B cell (primary cell): ENCODE measurements at regions not wholly inside any gene's neighbourhood (a gene's known extent, or its start where the extent isn't known, plus 50 kb on each side); places are given as distances from the start of the nearest gene placed in this dataset.

Experiments used
- ATAC-seq: fragments of 200-7000 bp; cut with Tn5 transposase; one replicate; pipeline ENCODE4 v1.10.0; 2021; ENCODE audit warnings: low read depth, mild to moderate bottlenecking, moderate number of reproducible peaks, moderate library complexity
- CTCF ChIA-PET: fragments of 350-600 bp; sonication (Branson Sonifier 250); formaldehyde crosslinking; loops from one replicate; lab custom pipeline; 2021; ENCODE audit warnings: antibody characterized with exemption, inconsistent platforms; lab: Charles Lee
- POLR2A ChIA-PET: fragments of 350-600 bp; sonication (Branson Sonifier 250); formaldehyde crosslinking; loops from one replicate; lab custom pipeline; 2021; ENCODE audit warnings: antibody characterized with exemption; lab: Charles Lee
- DNase-seq: peaks from one replicate; pipeline ENCODE4 v3.0.0; 2013
- H2AFZ ChIP-seq: 2 replicates; pipeline ENCODE4 v1.6.1; 2012; ENCODE audit warnings: mild to moderate bottlenecking, low read depth, low read length; ENCODE audit not compliant: insufficient read depth, poor library complexity, severe bottlenecking
- H3K27ac ChIP-seq, 2 donors: 1 replicate in 1 of 2; 2 replicates in 1 of 2; pipeline ENCODE4 v1.5.1; 2012 to 2013; ENCODE audit warnings: low read length in 2 of 2, mild to moderate bottlenecking in 2 of 2, moderate library complexity in 1 of 2
- H3K27me3 ChIP-seq, 4 experiments: fragments of 200-600 bp in 1 of 4; sonication (generic) in 1 of 4; replicated peaks in 1 of 4; 1 replicate in 2 of 4; 2 replicates in 2 of 4; pipeline versions ENCODE4 v1.6.1 to v1.7.0; 2013 to 2016; ENCODE audit warnings: low read length in 3 of 4, mild to moderate bottlenecking in 2 of 4, mixed read lengths in 1 of 4, moderate library complexity in 1 of 4; ENCODE audit not compliant: insufficient read depth in 4 of 4, control insufficient read depth in 3 of 4; ENCODE audit errors: control extremely low read depth in 1 of 4
- H3K36me3 ChIP-seq, 2 experiments: replicated peaks in 1 of 2; 1 replicate in 1 of 2; 2 replicates in 1 of 2; pipeline versions ENCODE4 v1.6.1 to v1.7.1; 2013; ENCODE audit warnings: low read length in 1 of 2; ENCODE audit not compliant: insufficient read depth in 2 of 2, control insufficient read depth in 1 of 2; ENCODE audit errors: control extremely low read depth in 1 of 2, extremely low read depth in 1 of 2
- H3K4me1 ChIP-seq, 2 donors: fragments of 200-600 bp in 1 of 2; sonication (generic) in 1 of 2; 1 replicate in 1 of 2; 2 replicates in 1 of 2; pipeline versions ENCODE4 v1.5.1 to v1.6.1; 2013 to 2017; ENCODE audit warnings: low read length in 2 of 2; ENCODE audit not compliant: control insufficient read depth in 2 of 2, insufficient read depth in 2 of 2
- H3K4me2 ChIP-seq: replicated peaks from 2 replicates; pipeline ENCODE3; 2012; ENCODE audit warnings: mild to moderate bottlenecking, low read depth, low read length; ENCODE audit not compliant: poor library complexity, severe bottlenecking
- H3K4me3 ChIP-seq, 5 experiments: fragments of 200-600 bp in 1 of 5; sonication (generic) in 1 of 5; 1 replicate in 3 of 5; 2 replicates in 2 of 5; pipeline versions ENCODE4 v1.5.1 to v1.7.0; 2011 to 2016; ENCODE audit warnings: low read length in 4 of 5, mild to moderate bottlenecking in 4 of 5, low read depth in 2 of 5, control low read depth in 1 of 5, moderate library complexity in 1 of 5; ENCODE audit not compliant: insufficient read depth in 1 of 5; ENCODE audit errors: control extremely low read depth in 1 of 5, extremely low read depth in 1 of 5
- H3K79me2 ChIP-seq: fragments of 200-600 bp; sonication (generic); one replicate; pipeline ENCODE4 v1.6.0; 2016; ENCODE audit warnings: low read length; ENCODE audit not compliant: control insufficient read depth, insufficient read depth
- H3K9ac ChIP-seq: fragments of 200-600 bp; sonication (generic); 2 replicates; pipeline ENCODE4 v1.6.1; 2017; ENCODE audit warnings: mild to moderate bottlenecking, low read length, moderate library complexity
- H3K9me3 ChIP-seq, 3 donors: one replicate each; pipeline versions ENCODE4 v1.6.1 to v1.7.1; 2013; ENCODE audit warnings: low read length in 2 of 3; ENCODE audit not compliant: control insufficient read depth in 2 of 3, insufficient read depth in 1 of 3; ENCODE audit errors: control extremely low read depth in 1 of 3
- H4K20me1 ChIP-seq: 2 replicates; pipeline ENCODE4 v1.6.0; 2012; ENCODE audit warnings: mild to moderate bottlenecking, low read length; ENCODE audit not compliant: insufficient read depth, control insufficient read depth, poor library complexity, severe bottlenecking
- H3K27ac Mint-ChIP-seq: one replicate; pipeline ENCODE4 v1.8.0; 2021; ENCODE audit warnings: mixed read lengths
- H3K27me3 Mint-ChIP-seq: one replicate; pipeline ENCODE4 v1.8.0; 2021; ENCODE audit warnings: mixed read lengths
- H3K4me1 Mint-ChIP-seq: one replicate; pipeline ENCODE4 v1.8.0; 2021; ENCODE audit warnings: mixed read lengths
- H3K4me3 Mint-ChIP-seq: one replicate; pipeline ENCODE4 v1.8.0; 2021; ENCODE audit warnings: mixed read lengths
- H3K9me3 Mint-ChIP-seq: one replicate; pipeline ENCODE4 v1.8.0; 2022; ENCODE audit warnings: mixed read lengths; ENCODE audit not compliant: insufficient read depth
- CTCF ChIP-seq: fragments of 200-600 bp; IDR thresholded peaks from one replicate; pipeline ENCODE4 v1.8.0; 2022; ENCODE audit warnings: antibody characterized with exemption, mild to moderate bottlenecking
- EZH2 ChIP-seq: IDR thresholded peaks from 2 replicates; pipeline ENCODE4 v1.6.1; 2012; ENCODE audit warnings: borderline replicate concordance, low read depth, mild to moderate bottlenecking, moderate library complexity, low read length; ENCODE audit not compliant: insufficient read depth, poor library complexity, severe bottlenecking
- WGBS: methylation state at CpG from one replicate; pipeline ENCODE4 v1.1.5; 2013; ENCODE audit warnings: missing lambda C conversion rate; ENCODE audit not compliant: insufficient coverage; 5-methylcytosine and 5-hydroxymethylcytosine counted together
- intact Hi-C: fragments of 100-400 bp; cut with micrococcal nuclease; formaldehyde crosslinking; loops from one replicate; pipeline ENCODE4 v1.10.0; 2022

- Histone ChIP-seq H3K4me3 (no peak overlapping the region), H3K9ac (no peak overlapping the region), H3K27ac (no peak overlapping the region), H3K36me3 (no peaks in the 10 kb centered on the region), H3K4me2 (no peak overlapping the region), H3K27me3 (no peaks in the 10 kb centered on the region), H3K79me2 (no peaks in the 10 kb centered on the region), H3K4me1 (peaks cover 5% of the 10 kb centered on the region in 2 donors), H4K20me1 (no peaks in the 10 kb centered on the region), H2AFZ (no peak overlapping the region), H3K9me3 (no peaks in the 10 kb centered on the region)
- intact Hi-C loops = no loop called here
- Mint-ChIP-seq H3K27me3 (no peaks in the 10 kb centered on the region), H3K9me3 (no peaks in the 10 kb centered on the region), H3K4me3 (no peak overlapping the region), H3K4me1 (peaks cover 10% of the 10 kb centered on the region), H3K27ac (no peak overlapping the region)
- ATAC-seq = no peak
- WGBS = 67% methylated on average over 1 of the region's 2 CpGs
- DNase-seq = no peak
- CTCF ChIA-PET = interaction anchor here (0.7 to 0.9 kb wide), 2 partner anchors 29 to 134 kb away, joined by 3 to 4 read pairs; no protein-coding TSS in a partner anchor
- no peak for TF ChIP-seq EZH2
- TF ChIP-seq CTCF = no peak
- POLR2A ChIA-PET = no interaction called here
These were observed 243.7 kb downstream of the CD83 start for GRCh38 chr6:14361297-14361696.

GRCh38 chr6:14361956-14362587 is 244.5 kb downstream of the CD83 start:
- no peak overlapping the region for H3K4me3 ChIP-seq
- no peak overlapping the region for H3K4me2 ChIP-seq
- intact Hi-C loops = no loop called here
- H3K27me3 ChIP-seq = no peaks in the 10 kb centered on the region
- peaks cover 10% of the 10 kb centered on the region for H3K4me1 Mint-ChIP-seq
- no peak overlapping the region for H2AFZ ChIP-seq
- no peaks in the 10 kb centered on the region for H3K9me3 ChIP-seq
- no peak for DNase-seq
- no peaks in the 10 kb centered on the region for H3K27me3 Mint-ChIP-seq
- POLR2A ChIA-PET = no interaction called here
- TF ChIP-seq EZH2 (no peak), CTCF (no peak)
- CTCF ChIA-PET = no interaction called here
- H3K9me3 Mint-ChIP-seq = no peaks in the 10 kb centered on the region
- no peak overlapping the region for H3K27ac ChIP-seq
- no peak overlapping the region for H3K27ac Mint-ChIP-seq
- H3K79me2 ChIP-seq = no peaks in the 10 kb centered on the region
- no peak overlapping the region for H3K4me3 Mint-ChIP-seq
- ATAC-seq = no peak
- H3K36me3 ChIP-seq = no peaks in the 10 kb centered on the region
- H4K20me1 ChIP-seq = no peaks in the 10 kb centered on the region
- 89% methylated on average over 3 of the region's 5 CpGs for WGBS
- H3K9ac ChIP-seq = no peak overlapping the region
- H3K4me1 ChIP-seq = peaks cover 5% of the 10 kb centered on the region in 2 donors
